Activated CD4-positive, alpha-beta T cell treated with anti-CD3 and anti-CD28 coated beads, Interleukin-2, Interleukin-4, amounts not matched to agents 100 ng/mL and 50 ng/mL, durations not matched to agents 16 hours and 8 hours (primary cell): ENCODE measurements at regions not wholly inside any gene's neighbourhood (a gene's known extent, or its start where the extent isn't known, plus 50 kb on each side); places are given as distances from the start of the nearest gene placed in this dataset.

Experiments
- DNase-seq: peaks from one replicate; pipeline ENCODE4 v3.0.0-alpha.2; 2020; ENCODE audit warnings: low spot score

- DNase-seq, result no peak
Measured at GRCh38 chr20:22226849-22227700, 357.3 kb downstream of the FOXA2 start.

GRCh38 chr20:22223236-22223635 lies 361.1 kb downstream of the FOXA2 start:
- no peak for DNase-seq

DNA sequence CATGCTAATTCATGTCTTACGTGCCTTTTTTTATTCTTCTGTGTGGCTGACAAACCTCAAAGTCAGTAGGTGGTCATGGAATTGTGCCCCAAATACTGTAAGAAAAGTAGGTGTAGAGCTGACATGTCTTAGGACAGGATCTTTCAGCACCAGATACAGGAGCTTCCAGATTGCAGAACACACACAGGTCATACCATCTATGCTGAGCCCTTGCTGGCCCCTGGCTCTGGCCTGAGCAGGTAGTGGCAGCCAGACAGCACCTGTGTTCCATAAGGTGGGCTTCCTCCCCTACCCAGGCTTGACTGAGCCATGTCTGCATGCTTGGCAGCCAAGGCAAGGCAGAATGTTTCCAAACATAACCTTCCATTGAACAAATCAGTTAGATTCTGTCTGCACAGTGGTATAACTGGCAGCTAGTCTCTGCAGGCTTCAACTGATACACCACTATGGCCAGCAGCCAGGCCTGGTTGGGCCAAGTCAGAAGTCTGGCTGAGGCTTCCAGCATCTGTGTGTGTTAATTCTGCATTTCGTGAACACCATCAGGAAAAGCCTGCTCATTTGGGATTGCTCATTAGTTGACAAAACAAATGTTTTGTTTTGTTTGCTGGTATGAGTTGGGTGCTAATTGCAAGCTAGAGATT lies 366.5 kb downstream of the FOXA2 start:
- no peak for DNase-seq

- DNase-seq, result no peak
Measured at GRCh38 chr20:22216984-22217383, 367.4 kb downstream of the FOXA2 start.

DNA sequence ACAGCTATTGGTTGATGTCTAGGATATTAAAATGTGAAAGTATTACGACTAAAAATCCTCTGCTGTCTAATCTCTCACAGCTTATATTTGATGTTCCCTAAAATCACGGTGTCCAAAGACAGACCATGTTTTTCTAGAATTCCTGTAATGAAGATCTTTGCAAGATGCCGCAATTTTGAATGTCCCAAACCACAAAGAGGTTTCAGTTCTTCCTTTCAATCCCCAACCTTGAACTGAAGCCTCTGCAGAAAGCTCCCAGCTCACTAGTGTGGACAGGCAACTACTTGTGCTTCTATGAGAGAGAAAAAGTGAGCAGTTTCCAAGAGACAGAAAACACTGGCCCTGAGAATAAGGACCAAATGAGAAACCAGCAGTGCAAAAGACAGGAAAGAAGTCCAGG lies 370.1 kb downstream of the FOXA2 start:
- DNase-seq, result no peak

GRCh38 chr20:22213271-22213670 lies 371.1 kb downstream of the FOXA2 start:
- no peak for DNase-seq

- DNase-seq, result no peak
Measured at GRCh38 chr20:22207280-22207679, 377.1 kb downstream of the FOXA2 start.

DNA sequence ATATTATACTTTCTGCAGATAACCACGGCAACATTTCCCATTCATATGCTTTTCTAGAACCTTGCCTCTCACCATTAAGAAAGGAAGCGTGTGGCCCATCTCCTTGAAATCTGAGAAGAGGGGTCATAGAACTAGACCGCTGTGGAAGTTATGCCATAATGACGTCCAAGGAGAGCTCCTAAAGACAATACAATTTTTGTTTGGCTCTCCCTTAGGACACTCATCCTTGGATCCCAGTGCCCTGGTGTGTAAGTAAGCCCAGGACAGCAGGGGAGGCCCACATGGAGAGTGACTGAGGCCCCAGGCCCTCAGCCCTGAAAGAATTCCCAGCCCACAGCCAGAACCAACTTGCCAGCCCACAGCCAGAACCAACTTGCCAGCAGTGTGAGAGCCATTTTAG lies 379.6 kb downstream of the FOXA2 start:
- no peak for DNase-seq

DNA sequence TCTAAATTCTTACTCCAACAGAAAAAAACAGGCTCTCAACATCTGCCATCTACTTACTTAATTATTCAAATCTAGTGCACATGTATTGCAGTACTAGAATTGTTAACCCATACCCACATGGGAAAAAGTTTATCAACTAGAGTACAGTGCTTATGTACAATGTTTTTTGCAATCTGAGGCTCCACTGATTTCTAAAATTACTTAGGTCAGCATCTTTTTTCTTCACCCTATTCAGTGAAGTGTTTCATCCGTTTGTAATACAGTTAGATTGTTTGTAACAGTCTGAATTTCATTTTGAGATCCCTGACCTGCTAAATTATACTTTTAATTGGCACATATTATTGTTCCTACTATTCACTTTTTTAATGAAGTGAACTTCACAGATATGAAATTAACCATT lies 402.2 kb downstream of the FOXA2 start:
- no peak for DNase-seq

- DNase-seq, result no peak
Measured at GRCh38 chr20:22180244-22180643, 404.1 kb downstream of the FOXA2 start.

DNA sequence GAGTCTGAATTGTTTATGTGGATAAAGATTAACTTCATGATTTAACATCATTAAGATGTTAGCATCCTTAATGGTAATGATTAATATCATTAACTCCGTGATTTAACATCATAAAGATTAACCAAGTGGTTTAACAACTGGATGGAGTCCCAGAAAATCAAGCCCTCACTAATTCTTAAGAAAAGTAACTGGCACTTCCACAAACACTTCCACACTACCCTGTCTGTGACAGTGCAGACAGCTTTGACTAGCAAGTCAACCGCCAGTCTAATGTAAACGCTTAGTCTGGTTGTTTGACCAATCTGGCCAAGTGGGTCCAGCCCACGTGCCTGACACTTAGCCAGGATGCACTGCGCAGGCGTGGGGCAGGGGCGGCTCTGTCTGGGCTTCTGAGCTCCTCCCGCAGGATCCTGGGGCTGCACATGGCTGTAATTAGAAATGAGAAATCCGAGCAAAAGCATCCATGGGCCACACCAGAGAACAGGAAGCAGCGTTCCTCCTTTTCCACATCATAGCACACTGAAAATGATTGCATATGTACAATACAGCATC lies 424.2 kb downstream of the FOXA2 start:
- DNase-seq, result no peak

- DNase-seq, result no peak
Measured at GRCh38 chr20:22159276-22159675, 425.1 kb downstream of the FOXA2 start.

DNA sequence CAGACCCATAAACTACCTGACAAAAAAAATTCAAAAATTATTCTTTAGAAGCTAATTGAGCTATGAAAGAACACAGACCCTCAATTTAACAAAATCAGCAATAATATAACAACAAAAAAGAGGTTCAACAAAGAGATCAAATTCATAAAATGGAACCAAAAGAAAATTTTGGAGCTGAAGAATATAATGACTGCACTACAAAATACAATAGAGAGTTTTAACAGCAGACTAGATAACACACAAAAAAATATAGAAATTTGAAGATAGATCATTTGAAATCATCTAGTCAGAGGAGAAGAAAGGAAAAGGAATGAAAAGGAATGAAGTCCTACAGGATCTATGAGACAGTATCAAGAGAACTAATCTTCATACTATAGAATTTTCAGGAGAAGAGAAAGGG lies 422.1 kb downstream of the PAX1 start:
- no peak for DNase-seq

DNA sequence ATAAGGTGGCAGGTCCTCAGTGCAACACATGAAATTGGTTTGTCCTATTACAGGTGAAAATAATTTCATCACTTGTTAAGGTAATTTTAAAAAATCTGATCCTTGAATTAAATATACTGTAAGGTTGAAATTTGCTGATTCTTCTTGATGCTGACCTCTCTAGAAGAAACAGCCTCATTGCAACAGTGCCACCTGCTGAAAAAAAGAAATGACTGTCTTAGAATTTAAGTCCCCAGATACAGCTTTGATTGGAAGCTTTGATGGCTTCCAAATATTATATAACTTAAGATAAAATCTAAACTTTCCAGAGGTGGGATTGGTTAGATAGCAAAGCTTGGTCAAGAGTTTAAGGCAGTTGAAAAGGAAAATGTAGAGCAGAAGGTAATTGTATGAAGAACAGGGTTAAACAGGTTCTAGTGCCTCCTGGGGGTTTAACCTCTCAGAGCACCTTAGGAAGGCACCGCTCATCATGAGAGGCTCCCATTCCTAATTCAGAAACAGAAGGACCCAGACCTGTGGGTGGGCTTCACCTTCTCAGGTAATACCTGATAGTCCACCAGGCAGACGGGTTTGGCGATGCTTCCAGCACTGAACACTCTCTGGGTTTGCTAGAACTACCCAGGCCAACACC lies 401.0 kb downstream of the PAX1 start:
- no peak for DNase-seq

GRCh38 chr20:22101606-22102005 lies 396.1 kb downstream of the PAX1 start:
- DNase-seq, result no peak

- no peak for DNase-seq
Measured at GRCh38 chr20:22100686-22101085, 395.2 kb downstream of the PAX1 start.

DNA sequence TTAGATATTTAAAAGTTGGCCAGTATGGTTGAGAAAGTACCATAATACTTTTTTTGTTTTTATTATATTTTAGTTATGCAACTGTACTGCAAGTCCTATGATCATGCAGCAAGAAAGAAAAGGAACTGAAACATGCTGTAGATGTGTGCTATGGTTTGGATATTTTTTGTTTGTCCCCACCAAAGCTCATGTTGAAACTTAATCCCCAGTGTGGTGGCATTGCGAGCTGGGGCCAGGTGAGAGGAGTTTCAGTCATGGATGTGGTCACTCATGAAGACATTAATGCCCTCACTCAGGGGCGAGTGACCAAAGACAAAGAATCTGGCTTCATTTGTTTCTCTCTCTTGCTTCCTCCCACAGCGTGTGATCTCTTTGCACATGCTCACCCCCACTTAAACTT lies 393.9 kb downstream of the PAX1 start:
- DNase-seq, result no peak

GRCh38 chr20:22098511-22098910 lies 393.0 kb downstream of the PAX1 start:
- DNase-seq, result no peak

DNA sequence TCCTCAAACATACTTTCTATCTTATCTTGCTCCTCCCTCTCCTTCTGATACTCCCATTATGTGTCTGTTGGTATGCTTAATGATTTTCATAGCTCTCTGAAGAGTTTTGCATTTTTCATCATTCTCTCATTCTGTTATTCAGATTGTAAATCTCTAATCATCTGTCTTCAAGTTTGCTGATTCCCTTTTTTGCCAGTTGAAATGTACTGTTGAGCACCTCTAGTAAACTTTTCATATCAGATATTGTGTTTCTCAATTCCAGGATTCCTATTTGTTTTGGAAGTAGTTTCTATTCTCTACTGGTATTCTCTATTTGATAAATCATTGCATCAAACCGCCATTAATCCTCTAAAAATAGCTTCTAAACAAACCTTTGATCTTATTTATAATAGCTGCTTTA lies 387.7 kb downstream of the PAX1 start:
- DNase-seq, result no peak

DNA sequence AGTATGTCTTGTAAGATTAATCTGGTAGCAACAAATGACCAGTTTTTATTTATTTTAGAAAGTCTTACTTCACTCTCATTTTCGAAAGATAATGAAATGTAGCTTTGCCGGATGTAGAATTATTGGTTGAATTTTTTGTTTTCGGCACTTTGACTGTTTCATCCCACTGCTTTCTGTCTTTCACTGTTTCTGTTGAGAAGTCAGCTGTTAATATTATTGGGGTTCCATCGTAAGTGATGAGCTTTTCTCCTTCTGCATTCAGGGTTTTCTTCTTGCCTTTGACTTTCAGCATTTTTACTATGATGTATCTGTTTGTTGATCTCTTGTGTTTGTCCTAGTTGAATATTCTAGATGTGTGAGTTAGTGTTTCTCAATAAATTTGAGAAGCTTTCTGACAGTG lies 383.4 kb downstream of the PAX1 start:
- no peak for DNase-seq

- DNase-seq, result no peak
Measured at GRCh38 chr20:22080985-22081384, 375.5 kb downstream of the PAX1 start.

DNA sequence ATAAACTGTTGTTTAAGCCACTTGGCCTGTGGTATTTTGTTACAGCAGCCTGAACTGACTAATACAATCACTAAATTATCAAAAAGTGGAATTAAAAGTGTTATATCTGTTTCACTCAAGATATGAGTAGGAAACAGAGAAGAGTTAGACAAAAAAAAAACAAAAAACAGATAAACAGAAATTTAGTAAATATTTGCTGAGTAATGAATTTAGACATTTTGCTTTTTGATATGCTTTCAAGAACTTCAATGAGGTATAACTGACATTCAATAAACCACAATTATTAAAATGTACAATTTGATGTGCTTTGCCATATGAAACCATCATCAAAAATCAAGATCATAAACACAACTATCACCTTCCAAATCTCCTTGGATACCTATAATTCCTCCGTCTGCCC lies 369.2 kb downstream of the PAX1 start:
- no peak for DNase-seq

DNA sequence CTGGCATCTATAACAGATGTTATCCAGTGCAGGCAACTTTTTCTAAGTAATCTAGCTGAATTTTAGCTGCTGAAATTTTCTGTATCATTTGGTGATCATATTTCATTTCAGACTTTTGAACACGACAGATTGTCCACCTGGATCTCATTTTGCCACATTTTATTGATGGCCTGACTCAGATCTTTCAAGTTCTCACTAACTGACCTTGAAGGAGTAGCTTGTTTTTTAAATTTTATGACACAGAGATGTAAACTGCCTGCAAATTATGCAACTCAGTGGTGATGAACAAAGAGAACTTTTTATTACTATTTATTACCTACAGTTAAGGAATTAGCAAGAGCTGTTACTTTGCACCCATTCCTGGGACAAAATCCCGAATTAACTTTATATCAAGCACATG lies 366.4 kb downstream of the PAX1 start:
- no peak for DNase-seq
